ENCODE measurements at regions not wholly inside any gene's neighbourhood (a gene's known extent, or its start where the extent isn't known, plus 50 kb on each side); places are given as distances from the start of the nearest gene placed in this dataset.

GRCh38 chr1:105678334-105678733, 1378.1 kb upstream of the PRMT6 start:
- CTCF ChIA-PET: interaction anchor here (0.7 kb wide), 1 partner anchor 47 kb away, joined by 3 read pairs; no protein-coding TSS in a partner anchor
- Mint-ChIP-seq H3K9me3 (ENCODE audit: unreplicated experiment) (peaks cover 4% of the 10 kb centered on the region), H3K27ac (ENCODE audit: low read depth, unreplicated experiment) (no peak overlapping the region), H3K36me3 (ENCODE audit: insufficient read depth, unreplicated experiment) (no peaks in the 10 kb centered on the region), H3K4me1 (ENCODE audit: insufficient read depth, unreplicated experiment) (peaks cover 5% of the 10 kb centered on the region), H3K27me3 (ENCODE audit: insufficient read depth, unreplicated experiment) (no peaks in the 10 kb centered on the region), H3K4me3 (ENCODE audit: unreplicated experiment) (no peak overlapping the region)
- POLR2A ChIA-PET: no interaction called here
- TF ChIP-seq, protein P1, sequence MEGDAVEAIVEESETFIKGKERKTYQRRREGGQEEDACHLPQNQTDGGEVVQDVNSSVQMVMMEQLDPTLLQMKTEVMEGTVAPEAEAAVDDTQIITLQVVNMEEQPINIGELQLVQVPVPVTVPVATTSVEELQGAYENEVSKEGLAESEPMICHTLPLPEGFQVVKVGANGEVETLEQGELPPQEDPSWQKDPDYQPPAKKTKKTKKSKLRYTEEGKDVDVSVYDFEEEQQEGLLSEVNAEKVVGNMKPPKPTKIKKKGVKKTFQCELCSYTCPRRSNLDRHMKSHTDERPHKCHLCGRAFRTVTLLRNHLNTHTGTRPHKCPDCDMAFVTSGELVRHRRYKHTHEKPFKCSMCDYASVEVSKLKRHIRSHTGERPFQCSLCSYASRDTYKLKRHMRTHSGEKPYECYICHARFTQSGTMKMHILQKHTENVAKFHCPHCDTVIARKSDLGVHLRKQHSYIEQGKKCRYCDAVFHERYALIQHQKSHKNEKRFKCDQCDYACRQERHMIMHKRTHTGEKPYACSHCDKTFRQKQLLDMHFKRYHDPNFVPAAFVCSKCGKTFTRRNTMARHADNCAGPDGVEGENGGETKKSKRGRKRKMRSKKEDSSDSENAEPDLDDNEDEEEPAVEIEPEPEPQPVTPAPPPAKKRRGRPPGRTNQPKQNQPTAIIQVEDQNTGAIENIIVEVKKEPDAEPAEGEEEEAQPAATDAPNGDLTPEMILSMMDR (IDR thresholded peaks at IDR 0.05; ENCODE audit: unreplicated experiment): no peak
- no TSS peak for BruUV-seq (replicated peaks)
- DNase-seq (ENCODE audit: unreplicated experiment): peak; percentile 18
- intact Hi-C loops (cut with micrococcal nuclease): no loop called here

DNA sequence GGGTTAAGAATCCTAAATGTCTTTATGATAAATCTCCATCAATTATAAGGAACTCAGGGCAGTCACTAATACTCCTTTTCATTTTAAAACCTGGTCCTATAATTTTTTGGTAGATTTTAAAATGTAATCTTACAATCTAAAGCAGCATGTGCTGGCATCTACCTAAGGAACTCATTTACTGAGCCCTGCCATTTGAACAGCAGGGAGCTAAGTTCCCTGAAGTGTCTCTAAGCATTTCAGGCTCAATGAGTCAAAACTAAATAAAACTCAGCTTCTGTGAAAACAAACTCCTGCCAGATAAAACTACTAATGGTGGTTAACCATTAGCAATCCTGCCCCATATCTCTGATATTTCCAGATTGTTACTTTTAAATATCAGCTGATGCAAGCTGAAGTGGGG, 1371.8 kb upstream of the PRMT6 start:
- no peaks in the 10 kb centered on the region for H3K9me3 Mint-ChIP-seq (ENCODE audit: unreplicated experiment)
- ChIA-PET CTCF (no interaction called here), POLR2A (no interaction called here)
- no peaks in the 10 kb centered on the region for H3K4me1 Mint-ChIP-seq (ENCODE audit: insufficient read depth, unreplicated experiment)
- intact Hi-C loops (cut with micrococcal nuclease): no loop called here
- H3K4me3 Mint-ChIP-seq (ENCODE audit: unreplicated experiment): no peak overlapping the region
- no peaks in the 10 kb centered on the region for H3K36me3 Mint-ChIP-seq (ENCODE audit: insufficient read depth, unreplicated experiment)
- no peak for DNase-seq (ENCODE audit: unreplicated experiment)
- TF ChIP-seq, protein P1 (IDR thresholded peaks at IDR 0.05; ENCODE audit: unreplicated experiment): no peak
- H3K27me3 Mint-ChIP-seq (ENCODE audit: insufficient read depth, unreplicated experiment): no peaks in the 10 kb centered on the region
- no peak overlapping the region for H3K27ac Mint-ChIP-seq (ENCODE audit: low read depth, unreplicated experiment)
- BruUV-seq (replicated peaks): no TSS peak

GRCh38 chr1:105686026-105686425, 1370.4 kb upstream of the PRMT6 start:
- POLR2A ChIA-PET: no interaction called here
- no peaks in the 10 kb centered on the region for H3K9me3 Mint-ChIP-seq (ENCODE audit: unreplicated experiment)
- TF ChIP-seq, protein P1 (IDR thresholded peaks at IDR 0.05; ENCODE audit: unreplicated experiment): no peak
- DNase-seq (ENCODE audit: unreplicated experiment): no peak
- no TSS peak for BruUV-seq (replicated peaks)
- H3K4me1 Mint-ChIP-seq (ENCODE audit: insufficient read depth, unreplicated experiment): no peaks in the 10 kb centered on the region
- H3K36me3 Mint-ChIP-seq (ENCODE audit: insufficient read depth, unreplicated experiment): no peaks in the 10 kb centered on the region
- H3K27ac Mint-ChIP-seq (ENCODE audit: low read depth, unreplicated experiment): no peak overlapping the region
- CTCF ChIA-PET: interaction anchor here (0.9 kb wide), 1 partner anchor 18 kb away, joined by 3 read pairs; no protein-coding TSS in a partner anchor
- intact Hi-C loops (cut with micrococcal nuclease): no loop called here
- H3K27me3 Mint-ChIP-seq (ENCODE audit: insufficient read depth, unreplicated experiment): no peaks in the 10 kb centered on the region
- no peak overlapping the region for H3K4me3 Mint-ChIP-seq (ENCODE audit: unreplicated experiment)

DNA sequence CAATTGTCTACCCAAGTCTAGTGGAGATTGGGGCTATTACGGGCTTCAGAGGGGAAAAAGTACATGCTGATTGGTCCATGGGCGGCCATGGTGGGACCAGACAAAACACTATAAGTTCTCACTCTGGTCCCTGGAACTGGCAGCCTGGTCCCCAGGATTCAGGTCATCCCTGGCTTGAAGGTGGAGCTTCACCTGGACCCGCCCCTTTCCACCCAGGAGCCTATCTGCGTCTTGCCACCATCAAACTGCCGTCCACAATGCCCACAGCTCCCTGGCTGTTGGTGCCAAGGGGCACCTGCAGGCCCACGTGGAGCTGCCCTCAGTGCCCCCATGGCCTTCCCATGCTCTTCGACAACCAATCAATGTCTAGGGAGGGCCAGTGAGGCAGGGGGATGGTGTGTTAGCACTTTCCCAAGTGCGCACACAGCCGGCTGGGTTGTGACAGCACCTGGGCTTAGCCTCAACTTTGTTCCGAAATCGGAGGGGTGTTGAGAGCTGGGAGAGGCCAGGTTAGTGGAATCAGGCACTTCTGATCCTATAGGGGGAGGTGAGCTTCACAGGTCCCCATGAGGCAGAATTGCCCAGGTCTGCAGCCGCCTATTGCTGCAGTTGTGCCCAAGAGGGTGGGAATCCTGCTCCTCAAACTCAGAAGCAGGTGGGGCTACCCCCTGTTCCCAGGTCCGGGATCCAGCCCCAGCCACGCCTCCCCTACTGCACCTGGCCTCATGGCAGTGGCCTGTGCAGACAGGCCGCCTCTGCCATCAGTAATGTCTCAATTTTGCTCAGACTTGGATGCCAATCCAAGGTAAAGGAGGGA, 1369.4 kb upstream of the PRMT6 start:
- no peak for DNase-seq (ENCODE audit: unreplicated experiment)
- ChIA-PET CTCF (no interaction called here), POLR2A (no interaction called here)
- no peak overlapping the region for H3K27ac Mint-ChIP-seq (ENCODE audit: low read depth, unreplicated experiment)
- no peaks in the 10 kb centered on the region for H3K4me1 Mint-ChIP-seq (ENCODE audit: insufficient read depth, unreplicated experiment)
- TF ChIP-seq, protein P1 (IDR thresholded peaks at IDR 0.05; ENCODE audit: unreplicated experiment): no peak
- no TSS peak for BruUV-seq (replicated peaks)
- no peak overlapping the region for H3K4me3 Mint-ChIP-seq (ENCODE audit: unreplicated experiment)
- intact Hi-C loops (cut with micrococcal nuclease): no loop called here
- H3K27me3 Mint-ChIP-seq (ENCODE audit: insufficient read depth, unreplicated experiment): no peaks in the 10 kb centered on the region
- no peaks in the 10 kb centered on the region for H3K9me3 Mint-ChIP-seq (ENCODE audit: unreplicated experiment)
- H3K36me3 Mint-ChIP-seq (ENCODE audit: insufficient read depth, unreplicated experiment): no peaks in the 10 kb centered on the region

Data from MCF 10A (cell line).